GM13977 (cell line): ENCODE measurements at regions not wholly inside any gene's neighbourhood (a gene's known extent, or its start where the extent isn't known, plus 50 kb on each side); places are given as distances from the start of the nearest gene placed in this dataset.

Source experiments
- DNase-seq: peaks from one replicate; pipeline ENCODE4 v3.0.0; 2012; ENCODE audit warnings: low spot score
- CTCF ChIP-seq: IDR thresholded peaks from 2 replicates; pipeline ENCODE4 v1.5.1; 2012; ENCODE audit warnings: mild to moderate bottlenecking, control low read depth; ENCODE audit not compliant: insufficient read depth; ENCODE audit errors: extremely low read depth, missing control alignments
- in situ Hi-C: fragments of 300-500 bp; cut with MboI; formaldehyde crosslinking; loops from one replicate; pipeline ENCODE4 v1.12.0; 2022; ENCODE audit warnings: low sequenced_read_pairs, low pct_unique_long_range_greater_than_20kb, mixed read lengths, inconsistent platforms; ENCODE audit not compliant: unreplicated experiment

GRCh38 chr6:48839206-48839605, 623.8 kb downstream of the MMUT start:
- TF ChIP-seq CTCF = no peak
- DNase-seq = no peak
- in situ Hi-C loops = no loop called here

- no peak for TF ChIP-seq CTCF
- no peak for DNase-seq
- in situ Hi-C loops = no loop called here
Measured at GRCh38 chr6:48837744-48838143, 625.3 kb downstream of the MMUT start.

GRCh38 chr6:48835421-48835958, 627.6 kb downstream of the MMUT start:
- in situ Hi-C loops = no loop called here
- no peak for TF ChIP-seq CTCF
- no peak for DNase-seq

GRCh38 chr6:48834706-48835105, 628.3 kb downstream of the MMUT start:
- no peak for DNase-seq
- TF ChIP-seq CTCF = no peak

GRCh38 chr6:48833916-48834315, 629.1 kb downstream of the MMUT start:
- in situ Hi-C loops = no loop called here
- DNase-seq = no peak
- TF ChIP-seq CTCF = no peak

More at GRCh38 chr6:48834706-48835105, 628.3 kb downstream of the MMUT start:
- in situ Hi-C loops = no loop called here

- in situ Hi-C loops = no loop called here
- no peak for DNase-seq
- no peak for TF ChIP-seq CTCF
Measured at GRCh38 chr6:48826901-48827701, 636.0 kb downstream of the MMUT start.
